SK-N-MC (cell line): ENCODE measurements at regions not wholly inside any gene's neighbourhood (a gene's known extent, or its start where the extent isn't known, plus 50 kb on each side); places are given as distances from the start of the nearest gene placed in this dataset.

Experiments used
- EZH2 ChIP-seq: fragments of 200-600 bp; sonication (generic); IDR thresholded peaks from one replicate; pipeline ENCODE4 v1.6.1; 2017; ENCODE audit warnings: antibody characterized with exemption
- FOXP2 ChIP-seq: optimal IDR thresholded peaks from 2 replicates; pipeline ENCODE3; 2011; ENCODE audit warnings: mild to moderate bottlenecking, moderate library complexity; ENCODE audit not compliant: insufficient read depth; ENCODE audit errors: extremely low read length, control extremely low read depth
- POLR2AphosphoS5 ChIP-seq: IDR thresholded peaks from 2 replicates; pipeline ENCODE4 v1.6.1; 2012; ENCODE audit warnings: mild to moderate bottlenecking, low read depth, low read length, borderline replicate concordance

- TF ChIP-seq POLR2AphosphoS5 = no peak
- no peak for TF ChIP-seq EZH2
- no peak for TF ChIP-seq FOXP2
Observed at GRCh38 chr13:37348916-37349643, 243.6 kb upstream of the CSNK1A1L start.
